ENCODE measurements at regions not wholly inside any gene's neighbourhood (a gene's known extent, or its start where the extent isn't known, plus 50 kb on each side); places are given as distances from the start of the nearest gene placed in this dataset.

DNA sequence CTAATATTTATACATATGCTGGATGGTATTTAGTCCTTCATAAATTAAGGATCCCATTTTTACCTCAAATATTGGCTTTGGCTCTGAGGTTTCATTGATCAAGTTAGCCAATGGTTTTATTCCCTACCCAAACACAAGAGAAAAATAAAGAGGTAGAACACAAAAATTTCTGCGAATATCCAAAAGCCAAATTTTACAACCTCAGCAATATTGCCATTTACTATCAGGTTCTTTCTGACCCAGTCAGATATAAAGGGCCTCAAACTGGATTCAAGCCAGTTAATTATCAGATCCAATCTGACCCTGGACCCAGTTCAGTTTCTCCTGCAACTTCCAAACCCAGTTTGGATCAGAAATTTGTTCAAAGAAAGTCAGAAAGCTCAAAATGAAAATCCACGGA, 998.1 kb downstream of the SI start:
- TF ChIP-seq, protein P1, sequence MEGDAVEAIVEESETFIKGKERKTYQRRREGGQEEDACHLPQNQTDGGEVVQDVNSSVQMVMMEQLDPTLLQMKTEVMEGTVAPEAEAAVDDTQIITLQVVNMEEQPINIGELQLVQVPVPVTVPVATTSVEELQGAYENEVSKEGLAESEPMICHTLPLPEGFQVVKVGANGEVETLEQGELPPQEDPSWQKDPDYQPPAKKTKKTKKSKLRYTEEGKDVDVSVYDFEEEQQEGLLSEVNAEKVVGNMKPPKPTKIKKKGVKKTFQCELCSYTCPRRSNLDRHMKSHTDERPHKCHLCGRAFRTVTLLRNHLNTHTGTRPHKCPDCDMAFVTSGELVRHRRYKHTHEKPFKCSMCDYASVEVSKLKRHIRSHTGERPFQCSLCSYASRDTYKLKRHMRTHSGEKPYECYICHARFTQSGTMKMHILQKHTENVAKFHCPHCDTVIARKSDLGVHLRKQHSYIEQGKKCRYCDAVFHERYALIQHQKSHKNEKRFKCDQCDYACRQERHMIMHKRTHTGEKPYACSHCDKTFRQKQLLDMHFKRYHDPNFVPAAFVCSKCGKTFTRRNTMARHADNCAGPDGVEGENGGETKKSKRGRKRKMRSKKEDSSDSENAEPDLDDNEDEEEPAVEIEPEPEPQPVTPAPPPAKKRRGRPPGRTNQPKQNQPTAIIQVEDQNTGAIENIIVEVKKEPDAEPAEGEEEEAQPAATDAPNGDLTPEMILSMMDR (IDR thresholded peaks at IDR 0.05; ENCODE audit: extremely low read depth in 1 of 2, insufficient read depth in 1 of 2, low read depth in 1 of 2, low read length in 2 of 2) = no peak
- TF ChIP-seq JUN (IDR thresholded peaks at IDR 0.05; ENCODE audit: borderline replicate concordance, insufficient read depth, insufficient read length, low read depth) = no peak

All from endothelial cell of umbilical vein (primary cell).